ENCODE measurements at regions not wholly inside any gene's neighbourhood (a gene's known extent, or its start where the extent isn't known, plus 50 kb on each side); places are given as distances from the start of the nearest gene placed in this dataset.

DNA sequence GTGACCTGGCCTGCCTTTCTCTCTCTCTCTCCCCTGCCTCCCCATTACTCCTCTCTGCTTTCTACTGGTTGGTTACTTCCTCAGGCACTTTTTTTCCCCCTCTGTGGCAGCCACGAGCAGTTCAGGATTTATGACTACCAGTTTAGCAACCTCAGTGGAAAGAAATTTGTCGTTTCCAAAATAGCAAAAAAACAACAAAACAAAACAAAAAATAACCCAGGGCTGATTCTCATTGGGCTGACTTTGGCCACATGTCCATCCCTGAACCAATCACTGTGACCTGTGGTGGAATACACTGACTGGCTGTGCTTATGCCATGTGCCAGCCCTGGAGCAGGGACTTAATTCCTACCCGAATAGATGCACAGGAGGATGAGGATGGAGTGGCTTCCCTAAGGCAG is 137.4 kb downstream of the TFAP2C start:
- TF ChIP-seq ZFX (IDR thresholded peaks at IDR 0.05; ENCODE audit: borderline replicate concordance) = no peak
- TF ChIP-seq, protein P1, sequence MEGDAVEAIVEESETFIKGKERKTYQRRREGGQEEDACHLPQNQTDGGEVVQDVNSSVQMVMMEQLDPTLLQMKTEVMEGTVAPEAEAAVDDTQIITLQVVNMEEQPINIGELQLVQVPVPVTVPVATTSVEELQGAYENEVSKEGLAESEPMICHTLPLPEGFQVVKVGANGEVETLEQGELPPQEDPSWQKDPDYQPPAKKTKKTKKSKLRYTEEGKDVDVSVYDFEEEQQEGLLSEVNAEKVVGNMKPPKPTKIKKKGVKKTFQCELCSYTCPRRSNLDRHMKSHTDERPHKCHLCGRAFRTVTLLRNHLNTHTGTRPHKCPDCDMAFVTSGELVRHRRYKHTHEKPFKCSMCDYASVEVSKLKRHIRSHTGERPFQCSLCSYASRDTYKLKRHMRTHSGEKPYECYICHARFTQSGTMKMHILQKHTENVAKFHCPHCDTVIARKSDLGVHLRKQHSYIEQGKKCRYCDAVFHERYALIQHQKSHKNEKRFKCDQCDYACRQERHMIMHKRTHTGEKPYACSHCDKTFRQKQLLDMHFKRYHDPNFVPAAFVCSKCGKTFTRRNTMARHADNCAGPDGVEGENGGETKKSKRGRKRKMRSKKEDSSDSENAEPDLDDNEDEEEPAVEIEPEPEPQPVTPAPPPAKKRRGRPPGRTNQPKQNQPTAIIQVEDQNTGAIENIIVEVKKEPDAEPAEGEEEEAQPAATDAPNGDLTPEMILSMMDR (IDR thresholded peaks at IDR 0.05) = no peak
- H3K27ac ChIP-seq = no peak overlapping the region

DNA sequence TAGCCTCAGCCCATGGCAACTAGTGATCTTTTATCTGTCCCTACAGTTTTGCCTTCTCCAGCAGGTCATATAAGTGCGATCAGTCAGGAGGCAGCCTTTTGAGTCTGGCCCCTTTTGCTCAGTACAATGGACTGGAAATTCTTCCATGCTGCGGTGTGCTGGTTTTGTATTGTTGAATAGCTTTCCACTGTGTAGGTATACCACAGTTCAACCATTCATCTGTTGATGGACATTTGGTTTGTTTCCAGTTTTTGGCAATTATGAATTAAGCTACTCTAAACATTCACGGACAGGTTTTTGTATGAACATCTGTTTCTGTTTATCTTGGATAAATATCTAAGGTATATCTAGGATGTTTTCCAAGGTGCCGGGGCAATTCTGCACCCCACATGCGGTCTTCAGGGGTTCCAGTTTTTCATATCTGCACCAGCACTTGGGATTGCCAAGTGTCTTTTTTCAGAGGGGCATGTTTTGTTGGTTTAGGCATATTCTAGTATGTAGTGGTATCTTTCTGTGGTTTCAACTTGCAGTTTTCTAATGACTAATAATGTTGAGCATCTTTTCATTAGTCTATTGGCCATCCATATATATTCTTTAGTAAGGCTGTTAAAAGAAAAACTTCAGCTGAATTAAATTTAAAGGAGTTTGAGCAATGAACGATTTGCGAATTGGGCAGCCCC is 141.0 kb downstream of the TFAP2C start:
- no peak overlapping the region for H3K27ac ChIP-seq
- TF ChIP-seq ZFX (IDR thresholded peaks at IDR 0.05; ENCODE audit: borderline replicate concordance) = no peak
- TF ChIP-seq, protein P1 (IDR thresholded peaks at IDR 0.05) = no peak

DNA sequence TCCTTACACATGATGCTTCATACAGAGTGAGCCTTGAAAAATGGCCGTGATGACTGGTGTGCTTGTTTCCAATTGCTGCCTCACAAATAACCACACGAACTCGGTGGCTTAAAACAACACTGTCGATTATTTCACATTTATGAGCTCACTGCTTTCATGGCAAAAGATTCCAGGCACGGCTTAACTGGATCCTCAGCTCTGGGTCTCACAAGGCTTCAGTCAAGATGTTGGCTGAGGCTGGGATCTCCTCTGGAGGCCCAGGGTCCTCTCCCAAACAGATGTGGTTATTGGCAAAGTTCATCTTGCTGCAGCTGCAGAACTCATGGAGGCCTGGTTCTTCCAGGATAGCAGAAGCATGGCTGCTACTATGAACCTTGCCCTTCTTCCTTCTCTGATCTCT is 144.6 kb downstream of the TFAP2C start:
- TF ChIP-seq, protein P1 (IDR thresholded peaks at IDR 0.05) = no peak
- TF ChIP-seq ZFX (IDR thresholded peaks at IDR 0.05; ENCODE audit: borderline replicate concordance) = no peak
- no peak overlapping the region for H3K27ac ChIP-seq

GRCh38 chr20:56774873-56775272 is 145.8 kb downstream of the TFAP2C start:
- H3K27ac ChIP-seq = no peak overlapping the region
- TF ChIP-seq, protein P1 (IDR thresholded peaks at IDR 0.05) = no peak
- no peak for TF ChIP-seq ZFX (IDR thresholded peaks at IDR 0.05; ENCODE audit: borderline replicate concordance)

DNA sequence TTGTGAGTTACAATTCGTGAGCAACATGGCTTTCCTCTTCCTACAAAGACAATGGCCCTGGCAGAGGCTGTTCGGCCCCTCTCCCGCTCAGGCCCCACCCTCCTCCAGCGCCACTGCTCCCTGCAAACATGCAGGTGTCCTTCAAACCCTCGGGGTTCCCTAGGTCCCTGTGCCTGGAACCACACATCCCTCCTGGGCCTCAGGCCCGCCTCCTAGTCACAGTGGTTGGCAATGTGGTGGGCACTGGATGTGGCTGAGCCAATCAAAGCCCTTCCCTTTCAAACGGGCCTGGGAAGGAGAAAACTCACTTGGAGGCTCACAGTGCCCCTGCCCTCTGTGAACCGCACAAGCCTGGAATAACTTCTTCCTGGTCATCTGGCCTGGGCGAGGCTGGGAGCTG is 147.2 kb downstream of the TFAP2C start:
- no peak for TF ChIP-seq ZFX (IDR thresholded peaks at IDR 0.05; ENCODE audit: borderline replicate concordance)
- TF ChIP-seq, protein P1 (IDR thresholded peaks at IDR 0.05) = no peak
- H3K27ac ChIP-seq = no peak overlapping the region

DNA sequence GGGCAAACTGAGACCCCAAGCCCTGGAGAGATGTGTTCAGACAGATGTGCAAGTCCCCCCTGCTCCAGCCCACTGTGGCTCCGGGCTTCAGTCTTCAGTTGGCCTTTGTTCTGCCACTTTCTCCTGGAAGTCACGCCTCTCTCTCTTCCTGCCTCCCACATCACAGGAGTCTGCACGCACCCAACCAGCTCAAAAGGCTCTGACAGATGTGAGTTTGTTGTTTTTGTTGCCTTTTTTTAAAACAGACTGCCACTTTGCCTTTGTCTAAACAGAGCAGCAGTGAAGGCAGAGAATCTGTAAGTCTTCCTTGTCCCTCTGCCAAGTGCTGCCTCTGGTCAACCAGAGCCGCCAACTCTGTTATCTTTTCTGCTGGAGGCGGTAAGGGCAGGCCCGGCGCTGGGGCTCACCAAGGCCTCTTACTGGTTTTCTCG is 149.7 kb downstream of the TFAP2C start:
- H3K27ac ChIP-seq = no peak overlapping the region
- TF ChIP-seq, protein P1 (IDR thresholded peaks at IDR 0.05) = no peak
- no peak for TF ChIP-seq ZFX (IDR thresholded peaks at IDR 0.05; ENCODE audit: borderline replicate concordance)

DNA sequence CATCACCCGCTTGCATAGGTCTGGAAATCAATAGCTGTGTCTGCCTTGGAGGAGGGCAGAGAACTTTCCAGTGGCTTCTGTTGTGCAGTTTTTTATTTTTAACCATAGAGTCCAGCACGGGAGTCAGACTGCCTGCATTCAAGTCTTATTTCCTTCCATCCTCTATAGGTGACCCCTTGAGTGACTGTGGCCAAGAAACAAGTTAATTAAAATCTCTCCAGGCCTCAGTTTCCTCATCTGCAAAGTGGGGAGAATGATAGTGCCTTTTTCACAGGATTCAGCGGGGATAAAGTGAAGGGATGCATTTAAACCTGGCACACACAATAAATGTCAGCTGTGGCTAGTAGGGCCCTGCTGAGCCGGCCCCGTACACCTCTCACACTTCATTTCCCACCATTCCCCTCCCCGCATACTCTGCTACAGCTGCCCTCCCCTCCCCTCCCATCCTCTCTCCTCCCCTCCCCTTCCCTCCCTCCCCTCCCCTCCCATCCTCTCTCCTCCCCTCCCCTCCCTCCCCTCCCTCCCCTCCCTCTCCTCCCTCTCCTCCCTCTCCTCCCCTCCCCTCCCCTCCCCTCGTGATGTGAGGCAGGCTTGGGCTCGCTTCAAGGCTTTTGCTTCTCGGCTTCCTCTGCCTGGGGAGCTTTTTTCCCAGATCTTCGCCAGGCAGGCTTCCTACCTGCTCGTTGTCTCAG is 150.5 kb downstream of the TFAP2C start:
- no peak overlapping the region for H3K27ac ChIP-seq

More for the DNA sequence above, 150.5 kb downstream of the TFAP2C start:
- TF ChIP-seq ZFX (IDR thresholded peaks at IDR 0.05; ENCODE audit: borderline replicate concordance) = no peak
- TF ChIP-seq, protein P1 (IDR thresholded peaks at IDR 0.05) = no peak

Data from 22Rv1 (cell line).